Epithelial cell of proximal tubule (primary cell): ENCODE measurements at regions not wholly inside any gene's neighbourhood (a gene's known extent, or its start where the extent isn't known, plus 50 kb on each side); places are given as distances from the start of the nearest gene placed in this dataset.

Experiments used
- DNase-seq: peaks from one replicate; pipeline ENCODE4 v3.0.0-alpha.2; 2011; ENCODE audit warnings: low read depth
- H3K4me3 ChIP-seq: 2 replicates; pipeline ENCODE4 v1.5.1; 2011; ENCODE audit warnings: low read depth, mild to moderate bottlenecking, low read length
- TF ChIP-seq, protein P1 (sequence below): conservative IDR thresholded peaks from 2 replicates; pipeline ENCODE4 v1.5.1; 2012; ENCODE audit warnings: low read depth, mild to moderate bottlenecking, low read length

GRCh38 chr5:115394531-115394930, 98.1 kb upstream of the CCDC112 start:
- DNase-seq = no peak
- TF ChIP-seq, protein P1, sequence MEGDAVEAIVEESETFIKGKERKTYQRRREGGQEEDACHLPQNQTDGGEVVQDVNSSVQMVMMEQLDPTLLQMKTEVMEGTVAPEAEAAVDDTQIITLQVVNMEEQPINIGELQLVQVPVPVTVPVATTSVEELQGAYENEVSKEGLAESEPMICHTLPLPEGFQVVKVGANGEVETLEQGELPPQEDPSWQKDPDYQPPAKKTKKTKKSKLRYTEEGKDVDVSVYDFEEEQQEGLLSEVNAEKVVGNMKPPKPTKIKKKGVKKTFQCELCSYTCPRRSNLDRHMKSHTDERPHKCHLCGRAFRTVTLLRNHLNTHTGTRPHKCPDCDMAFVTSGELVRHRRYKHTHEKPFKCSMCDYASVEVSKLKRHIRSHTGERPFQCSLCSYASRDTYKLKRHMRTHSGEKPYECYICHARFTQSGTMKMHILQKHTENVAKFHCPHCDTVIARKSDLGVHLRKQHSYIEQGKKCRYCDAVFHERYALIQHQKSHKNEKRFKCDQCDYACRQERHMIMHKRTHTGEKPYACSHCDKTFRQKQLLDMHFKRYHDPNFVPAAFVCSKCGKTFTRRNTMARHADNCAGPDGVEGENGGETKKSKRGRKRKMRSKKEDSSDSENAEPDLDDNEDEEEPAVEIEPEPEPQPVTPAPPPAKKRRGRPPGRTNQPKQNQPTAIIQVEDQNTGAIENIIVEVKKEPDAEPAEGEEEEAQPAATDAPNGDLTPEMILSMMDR = no peak
- H3K4me3 ChIP-seq = no peak overlapping the region

DNA sequence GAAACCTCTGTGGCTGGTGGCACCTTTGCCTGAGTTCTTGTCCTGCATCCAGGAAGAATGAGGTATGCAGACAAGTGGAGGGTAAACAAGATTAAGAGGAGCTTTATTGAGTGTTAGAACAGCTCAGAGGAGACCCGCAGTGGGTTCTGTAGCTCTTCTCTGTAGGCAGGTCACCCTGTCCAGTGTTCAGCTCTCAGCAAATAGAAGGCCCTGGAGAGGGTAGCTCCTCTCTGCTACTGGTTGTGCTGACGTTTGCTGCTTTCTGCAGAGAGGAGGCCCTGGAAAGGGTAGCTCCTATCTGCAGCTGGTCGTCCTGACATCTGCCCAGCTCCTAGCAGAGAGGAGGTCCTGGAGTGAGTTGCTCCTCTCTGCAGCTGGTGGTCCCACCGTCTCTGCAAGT, 96.8 kb upstream of the CCDC112 start:
- DNase-seq = no peak
- no peak overlapping the region for H3K4me3 ChIP-seq
- TF ChIP-seq, protein P1 = no peak

- H3K4me3 ChIP-seq = no peak overlapping the region
- DNase-seq = no peak
- TF ChIP-seq, protein P1 = no peak
Measured at GRCh38 chr5:115392611-115393010, 96.2 kb upstream of the CCDC112 start.

GRCh38 chr5:115391780-115392179, 95.3 kb upstream of the CCDC112 start:
- no peak overlapping the region for H3K4me3 ChIP-seq
- TF ChIP-seq, protein P1 = no peak
- DNase-seq = no peak

DNA sequence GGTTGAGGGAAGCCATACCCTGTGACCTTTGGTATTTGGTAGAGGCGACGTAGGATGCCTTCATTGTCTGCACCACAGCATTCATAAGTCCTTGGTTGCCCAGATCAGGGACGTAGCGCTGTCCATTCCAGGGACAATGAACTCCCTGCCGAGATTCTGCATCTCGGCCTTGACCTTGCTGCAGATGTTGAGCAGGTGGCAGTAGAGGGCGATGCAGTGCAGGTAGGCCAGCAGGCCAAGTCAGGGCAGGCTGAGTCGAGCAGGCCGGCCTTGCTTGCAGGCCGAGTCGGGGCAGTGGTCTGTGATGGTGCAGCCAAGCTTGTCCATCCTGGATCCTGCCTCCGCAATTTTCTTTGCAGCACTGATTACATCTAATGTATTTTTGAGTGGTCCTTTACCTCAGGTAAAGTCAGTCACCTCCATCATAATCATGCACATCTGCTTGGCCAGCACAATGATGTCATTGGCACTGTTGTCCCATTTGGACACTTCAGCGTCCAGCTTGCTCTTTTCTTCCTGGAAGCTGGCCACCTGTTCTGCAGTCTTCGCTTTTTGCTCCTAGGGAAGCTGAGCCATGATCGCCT, 93.4 kb upstream of the CCDC112 start:
- H3K4me3 ChIP-seq = no peak overlapping the region
- TF ChIP-seq, protein P1 = peak; percentile 53
- DNase-seq = no peak

GRCh38 chr5:115389034-115389798, 92.8 kb upstream of the CCDC112 start:
- no peak for DNase-seq
- H3K4me3 ChIP-seq = no peak overlapping the region
- TF ChIP-seq, protein P1 = no peak

GRCh38 chr5:115388240-115388639, 91.8 kb upstream of the CCDC112 start:
- TF ChIP-seq, protein P1 = no peak
- no peak overlapping the region for H3K4me3 ChIP-seq
- DNase-seq = no peak
